ENCODE measurements at regions not wholly inside any gene's neighbourhood (a gene's known extent, or its start where the extent isn't known, plus 50 kb on each side); places are given as distances from the start of the nearest gene placed in this dataset.

DNA sequence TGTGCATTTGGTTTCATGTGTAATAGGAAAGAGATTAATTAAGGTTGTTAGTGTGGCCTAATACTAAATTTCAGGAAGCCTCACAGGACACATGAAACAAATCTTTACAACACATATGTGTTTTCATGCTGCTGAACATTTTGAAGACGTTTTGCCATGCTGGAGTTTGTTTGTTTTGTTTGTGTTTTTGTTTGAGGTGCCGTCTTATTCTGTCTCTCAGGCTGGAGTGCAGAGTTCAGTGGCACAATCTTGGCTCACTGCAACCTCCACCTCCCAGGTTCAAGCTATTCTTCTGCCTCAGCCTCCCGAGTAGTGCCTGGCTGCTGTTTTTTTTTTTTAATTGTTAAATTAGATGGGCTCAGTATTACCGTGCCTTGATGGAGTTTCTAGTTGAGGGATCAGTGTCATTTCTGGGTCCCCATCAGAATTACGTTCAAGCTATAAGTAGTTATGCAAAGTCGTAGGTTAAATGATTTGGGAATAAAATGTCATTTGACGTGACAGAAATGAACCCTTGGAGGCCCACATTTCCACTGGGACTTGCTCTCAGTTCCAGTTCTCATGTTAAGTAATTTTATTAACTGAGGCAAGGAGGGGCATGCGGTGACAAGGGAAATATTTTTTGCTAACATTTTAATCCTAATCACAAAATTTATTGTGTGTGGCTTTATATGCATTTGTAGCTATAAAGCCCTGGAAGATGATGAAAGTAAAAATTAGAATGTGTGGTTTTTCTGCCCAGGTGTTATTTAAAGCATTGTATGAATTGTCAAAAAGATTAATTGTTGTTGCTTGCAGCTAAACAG, 196.9 kb downstream of the TM9SF2 start:
- TF ChIP-seq SUZ12 (IDR thresholded peaks at IDR 0.05) (no peak), HDGF (IDR thresholded peaks at IDR 0.05; ENCODE audit: borderline replicate concordance) (no peak), LEF1 (IDR thresholded peaks at IDR 0.05; ENCODE audit: borderline replicate concordance) (no peak), BHLHE40 (IDR thresholded peaks at IDR 0.05; ENCODE audit: borderline replicate concordance) (no peak), SP1 (IDR thresholded peaks at IDR 0.05) (no peak), FOXK2 (IDR thresholded peaks at IDR 0.05) (no peak)

Measured in HEK293T (cell line).